ENCODE measurements at regions not wholly inside any gene's neighbourhood (a gene's known extent, or its start where the extent isn't known, plus 50 kb on each side); places are given as distances from the start of the nearest gene placed in this dataset.
"Not testable (repeated sequence)": the region's sequence is repeated elsewhere in the genome, so short reads cannot be mapped to it uniquely, and the experiment has no call there.

DNA sequence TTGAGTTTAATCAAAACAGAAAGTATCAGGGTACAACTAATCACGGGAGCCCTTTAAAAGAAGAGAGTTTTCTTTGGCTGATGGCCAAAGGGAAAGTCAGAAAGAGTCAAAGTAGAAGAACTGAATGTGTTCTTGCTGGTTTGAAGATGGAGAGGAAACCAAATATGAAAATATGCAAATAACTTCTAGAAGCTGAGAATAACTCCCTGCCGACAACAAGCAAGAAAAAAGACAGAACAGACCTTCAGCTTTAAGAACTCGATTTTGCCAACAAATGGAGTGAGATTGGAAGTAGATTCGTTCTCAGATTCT lies 903.8 kb downstream of the STIM2 start:
- no peak for DNase-seq

DNA sequence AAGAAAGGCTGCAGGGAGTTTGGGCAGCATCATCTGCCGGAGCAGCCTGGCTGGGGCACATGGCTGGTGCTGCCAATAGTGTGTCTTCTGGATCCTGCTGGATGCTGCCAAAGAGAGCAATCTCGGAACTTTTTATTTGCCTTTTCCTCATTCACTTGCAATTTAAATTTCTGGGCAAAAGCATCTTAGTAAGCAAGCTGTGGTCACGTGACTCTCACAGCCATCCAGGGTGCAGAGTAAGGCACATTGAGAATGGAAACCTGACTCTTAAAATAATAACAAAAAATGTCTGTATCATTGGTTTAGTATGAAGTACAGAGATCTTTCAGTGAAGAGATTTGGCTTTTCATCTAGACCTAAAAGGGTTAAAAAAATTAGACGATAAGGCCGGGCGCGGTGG lies 910.3 kb downstream of the STIM2 start:
- no peak for DNase-seq

DNA sequence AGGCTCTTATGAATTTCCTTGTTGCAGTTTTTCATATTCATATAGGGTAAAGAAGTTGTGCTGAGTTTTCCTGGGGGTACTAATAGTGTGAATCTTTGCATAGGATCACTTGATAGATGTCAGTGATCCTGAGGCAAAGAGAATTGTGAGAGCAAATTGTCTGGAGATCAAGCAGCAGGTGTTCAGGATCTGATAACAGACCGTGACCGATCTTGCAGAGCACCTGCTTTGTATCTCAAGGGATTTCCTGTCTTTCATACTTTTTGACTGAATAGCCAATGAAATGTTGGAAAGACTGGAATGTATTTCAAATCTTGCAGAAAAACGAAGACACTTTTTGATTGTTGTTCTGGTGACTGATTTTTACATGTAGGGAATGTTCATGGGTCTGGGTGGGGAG lies 914.5 kb downstream of the STIM2 start:
- DNase-seq = no peak

- DNase-seq = no peak
Observed at GRCh38 chr4:27779827-27780226, 919.2 kb downstream of the STIM2 start.

GRCh38 chr4:27787195-27787594 lies 926.6 kb downstream of the STIM2 start:
- no peak for DNase-seq

DNA sequence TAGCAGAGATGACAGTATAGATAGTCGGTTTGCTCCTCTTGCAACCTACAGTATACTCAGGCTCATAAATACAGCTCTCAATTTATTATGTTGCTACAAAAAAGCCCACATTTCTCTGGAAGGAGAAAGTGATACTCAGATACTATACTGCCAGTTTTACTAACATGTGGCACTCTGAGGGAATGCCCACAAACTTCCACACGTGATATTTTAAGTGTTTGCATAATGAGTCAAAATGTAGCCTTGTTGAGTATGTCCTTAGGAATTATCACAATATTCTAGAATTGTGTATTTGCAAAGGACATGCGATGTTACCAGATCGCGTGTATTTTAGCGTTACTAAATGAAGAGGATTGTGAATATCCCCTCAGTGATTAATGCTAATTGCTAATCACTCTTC lies 929.1 kb downstream of the STIM2 start:
- no peak for DNase-seq

- no peak for DNase-seq
Observed at GRCh38 chr4:27790911-27791310, 930.3 kb downstream of the STIM2 start.

- no peak for DNase-seq
Observed at GRCh38 chr4:27791640-27792039, 931.0 kb downstream of the STIM2 start.

DNA sequence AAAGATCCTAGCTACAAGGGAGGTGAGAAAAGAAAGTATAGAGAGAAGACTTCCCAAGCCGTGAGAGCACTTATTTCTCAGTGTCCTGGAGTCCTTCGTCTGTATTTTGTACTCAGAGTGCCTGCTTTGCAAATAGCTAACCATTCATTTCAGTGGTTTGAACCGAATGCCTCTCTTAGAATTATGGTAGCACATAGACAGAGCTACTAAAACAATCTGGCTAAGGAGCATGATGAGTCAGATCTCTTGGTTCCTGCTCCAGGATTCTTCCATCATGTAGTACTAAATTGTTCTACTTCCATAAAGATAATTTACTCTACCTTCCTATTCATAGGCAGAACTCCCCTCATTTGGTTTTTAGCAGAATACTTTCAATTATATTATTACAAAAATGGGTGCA lies 946.6 kb downstream of the STIM2 start:
- DNase-seq = no peak

- DNase-seq = no peak
Observed at GRCh38 chr4:27811948-27812347, 951.3 kb downstream of the STIM2 start.

- DNase-seq = not testable (repeated sequence)
Observed at GRCh38 chr4:27813226-27813625, 952.6 kb downstream of the STIM2 start.

GRCh38 chr4:27813699-27814425 lies 953.2 kb downstream of the STIM2 start:
- not testable (repeated sequence) for DNase-seq

GRCh38 chr4:27819246-27819645 lies 958.6 kb downstream of the STIM2 start:
- DNase-seq = no peak

DNA sequence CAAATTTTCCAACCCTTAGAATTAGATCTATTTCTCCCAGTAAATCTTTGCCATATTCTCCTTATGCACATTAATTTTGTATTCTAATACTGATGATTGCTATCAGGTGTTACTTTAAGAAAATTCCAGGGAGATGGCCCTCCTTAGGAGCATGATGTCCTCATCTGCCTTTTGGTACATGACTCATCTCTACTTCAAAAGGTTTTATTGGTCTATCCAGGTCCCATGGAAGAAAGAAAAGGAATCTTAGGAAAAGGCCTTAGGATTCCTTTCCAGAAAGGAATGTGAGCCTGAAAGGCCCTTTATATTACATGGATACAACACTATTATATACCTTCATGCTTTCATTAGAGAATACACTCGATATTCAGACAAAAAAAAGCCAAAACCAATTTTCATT lies 968.2 kb downstream of the STIM2 start:
- no peak for DNase-seq

- DNase-seq = no peak
Observed at GRCh38 chr4:27830251-27830650, 969.6 kb downstream of the STIM2 start.

DNA sequence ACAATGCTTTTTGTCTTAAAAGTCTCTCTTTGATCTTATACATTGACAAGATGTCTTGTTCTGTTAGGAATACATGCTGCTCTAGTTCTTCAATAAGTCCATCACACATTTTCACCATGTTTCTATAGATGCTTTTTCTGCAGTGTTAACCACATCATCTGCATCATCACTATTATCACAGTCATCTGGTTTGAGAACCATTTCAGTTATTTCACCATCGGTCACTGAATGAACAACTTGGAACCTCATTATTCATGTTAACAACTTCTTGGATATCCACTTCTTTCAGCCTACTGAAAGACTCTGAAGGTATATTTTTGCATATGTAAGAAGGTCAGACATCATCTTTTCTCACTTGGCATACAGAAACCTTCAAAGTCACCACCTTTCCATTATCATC lies 975.2 kb downstream of the STIM2 start:
- DNase-seq = no peak

DNA sequence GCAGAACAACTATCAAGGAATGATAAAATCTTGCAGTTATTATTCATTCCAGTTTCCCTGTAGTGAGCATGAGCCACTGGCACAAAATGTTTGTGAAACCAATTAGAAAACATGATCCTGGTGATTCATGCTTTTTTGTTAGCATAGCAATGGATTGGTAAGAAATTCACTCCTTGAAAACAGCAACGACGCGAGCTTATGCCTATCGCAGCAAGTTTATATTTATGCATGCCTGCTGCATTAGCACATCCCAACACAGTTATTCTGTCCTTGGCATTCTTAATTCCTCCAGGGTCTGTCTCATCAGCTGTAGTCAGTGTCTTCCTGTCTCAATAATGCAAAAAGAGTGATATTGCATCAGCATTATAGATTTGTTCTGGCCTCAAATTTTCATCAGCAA lies 975.9 kb downstream of the STIM2 start:
- no peak for DNase-seq

- no peak for DNase-seq
Observed at GRCh38 chr4:27843776-27844175, 983.1 kb downstream of the STIM2 start.

- DNase-seq = no peak
Observed at GRCh38 chr4:27844376-27844775, 983.7 kb downstream of the STIM2 start.

DNA sequence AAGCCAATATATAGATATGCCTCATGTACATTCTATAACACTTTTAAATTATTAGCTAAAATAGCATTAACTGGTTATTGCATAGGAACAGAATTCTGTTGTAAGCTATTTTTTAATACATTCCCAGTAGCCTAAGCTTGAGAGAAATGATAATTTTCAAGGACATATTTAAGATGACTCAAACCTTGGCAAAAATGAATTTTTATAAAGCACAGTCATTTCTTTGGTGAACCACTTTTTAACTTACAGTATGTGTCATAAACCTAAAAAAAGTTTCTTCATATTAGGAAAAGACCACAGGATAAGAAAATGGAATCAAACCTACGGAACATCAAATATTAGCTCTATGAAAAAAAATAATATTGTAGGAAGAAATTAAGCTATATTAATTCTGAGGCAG lies 986.3 kb downstream of the STIM2 start:
- DNase-seq = no peak

GRCh38 chr4:27861381-27861787 lies 1000.7 kb downstream of the STIM2 start:
- no peak for DNase-seq

GRCh38 chr4:27861802-27862201 lies 1001.2 kb downstream of the STIM2 start:
- no peak for DNase-seq

GRCh38 chr4:27873596-27873995 lies 1013.0 kb downstream of the STIM2 start:
- DNase-seq = no peak

DNA sequence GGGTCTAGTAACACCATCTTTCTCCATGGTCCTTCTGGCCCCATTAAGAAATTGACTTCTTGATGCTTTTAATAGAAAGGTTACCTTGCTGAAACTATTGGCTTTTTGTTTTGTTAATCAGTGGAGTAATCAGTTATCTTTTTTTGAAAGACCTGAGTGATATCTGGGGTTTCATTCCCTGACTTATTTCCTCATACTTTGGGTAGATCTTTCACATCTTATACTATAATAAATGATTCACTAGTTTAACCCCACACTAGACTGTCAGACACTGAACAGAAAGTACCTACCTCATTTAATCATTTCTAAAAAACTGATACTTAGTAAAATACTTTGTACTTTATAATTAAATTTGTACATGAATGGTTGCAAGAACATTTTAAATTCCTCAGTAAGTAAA lies 1021.1 kb downstream of the STIM2 start:
- DNase-seq = no peak

DNA sequence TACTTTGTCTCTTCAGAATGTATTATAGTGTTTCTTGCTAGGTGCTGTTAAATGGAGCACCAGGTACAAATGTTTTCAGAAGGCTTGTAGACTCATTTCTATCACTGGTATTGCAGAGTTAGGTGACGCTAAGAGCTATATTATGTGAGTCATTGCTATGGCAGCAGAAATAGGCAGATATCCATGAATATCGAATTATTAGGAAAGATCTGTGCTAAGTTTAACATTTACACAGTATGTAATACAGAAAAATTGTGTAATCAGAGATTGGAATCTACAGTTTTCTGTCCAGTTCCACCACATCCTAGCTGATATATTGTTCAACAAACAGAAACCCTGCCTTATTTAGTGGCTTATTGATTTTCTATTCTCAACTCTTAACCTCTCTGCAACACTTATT lies 1025.5 kb downstream of the STIM2 start:
- no peak for DNase-seq

DNA sequence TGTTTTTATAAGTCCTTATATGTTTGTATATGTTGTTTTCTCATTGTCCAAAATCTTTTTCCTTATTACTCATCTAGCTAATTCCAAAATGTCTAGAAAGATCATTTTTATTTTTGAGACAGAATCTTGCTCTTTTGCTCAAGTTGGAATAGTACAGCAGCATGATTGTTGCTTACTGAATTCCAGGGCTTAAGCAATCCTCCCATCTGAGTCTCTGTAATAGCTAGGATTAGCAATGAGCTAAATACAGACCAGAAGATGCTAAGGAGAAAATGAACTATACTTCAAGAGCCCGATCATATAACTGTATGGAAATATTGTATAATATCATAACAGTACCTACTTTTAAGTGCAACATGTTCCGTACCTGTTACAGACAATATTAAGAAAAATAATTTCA lies 1027.0 kb downstream of the STIM2 start:
- no peak for DNase-seq

Measured in right forelimb (tissue), 1 donor.